NCI-H2107 treated with DMSO at 0.1 percent for 48 hours (cell line): ENCODE measurements at regions not wholly inside any gene's neighbourhood (a gene's known extent, or its start where the extent isn't known, plus 50 kb on each side); places are given as distances from the start of the nearest gene placed in this dataset.

Experiments used
- DNase-seq: peaks from one replicate; lab custom pipeline; 2025; ENCODE audit not compliant: unreplicated experiment; lab: John Stamatoyannopoulos, UW

DNA sequence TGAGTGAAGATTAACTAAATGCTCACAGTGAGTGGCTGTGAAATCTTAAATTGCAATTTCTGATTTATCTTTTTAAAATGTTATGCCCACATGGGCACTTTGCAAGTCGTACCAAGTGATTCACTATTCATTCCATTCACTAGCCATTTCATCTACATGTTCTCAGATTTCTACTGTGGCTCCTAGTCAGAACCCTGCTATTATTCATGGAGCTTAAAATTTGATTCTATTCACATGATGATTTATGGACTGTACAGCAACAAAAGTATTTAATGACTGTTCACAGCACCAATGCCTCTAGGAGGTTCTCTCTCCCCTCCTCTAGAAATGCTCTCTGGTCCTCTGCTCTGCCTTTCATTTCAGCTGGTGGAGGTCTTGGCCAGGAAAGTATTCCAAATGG is 133.5 kb upstream of the MAP3K7 start:
- peak; percentile 96 for DNase-seq

DNA sequence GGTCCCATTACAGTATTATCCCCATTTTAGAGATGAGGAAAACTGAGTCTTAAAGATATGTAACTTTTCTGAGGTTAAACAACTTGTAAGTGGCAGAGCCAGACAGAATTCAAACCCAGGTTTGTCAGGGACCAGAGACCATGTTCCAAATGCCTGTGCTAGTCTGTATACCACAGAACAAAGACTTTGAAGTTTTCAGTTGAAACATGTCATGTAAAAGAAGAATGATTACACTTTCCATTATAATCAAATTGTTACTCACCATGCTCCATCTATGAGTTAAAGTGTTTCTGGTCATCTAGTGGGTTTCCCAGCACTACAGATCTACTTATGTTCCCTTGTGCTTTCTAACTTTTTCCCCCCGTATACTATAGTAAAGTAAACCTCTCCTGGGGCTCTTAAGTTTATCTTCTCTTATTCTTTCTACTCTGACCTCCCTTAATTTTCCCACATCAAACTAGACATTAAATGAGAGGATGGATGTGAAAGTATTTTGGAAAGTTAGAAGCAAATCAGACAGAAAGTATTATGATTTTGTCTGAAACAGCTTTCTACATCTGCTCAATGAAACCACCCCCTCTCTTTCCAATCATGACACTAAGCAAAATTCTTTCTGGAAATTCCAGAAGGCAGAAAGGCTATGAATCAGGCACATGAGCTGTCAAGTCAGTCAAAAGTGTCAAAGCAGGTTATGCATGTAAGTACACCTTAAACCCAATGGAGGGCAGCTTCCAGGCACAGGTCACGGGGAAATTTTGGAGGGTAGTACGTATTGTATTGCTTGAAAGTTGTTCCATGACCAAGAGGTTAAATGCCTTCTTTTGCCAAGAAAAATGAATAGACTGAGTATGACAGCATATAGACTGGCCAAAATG is 132.7 kb upstream of the MAP3K7 start:
- DNase-seq, result no peak

DNA sequence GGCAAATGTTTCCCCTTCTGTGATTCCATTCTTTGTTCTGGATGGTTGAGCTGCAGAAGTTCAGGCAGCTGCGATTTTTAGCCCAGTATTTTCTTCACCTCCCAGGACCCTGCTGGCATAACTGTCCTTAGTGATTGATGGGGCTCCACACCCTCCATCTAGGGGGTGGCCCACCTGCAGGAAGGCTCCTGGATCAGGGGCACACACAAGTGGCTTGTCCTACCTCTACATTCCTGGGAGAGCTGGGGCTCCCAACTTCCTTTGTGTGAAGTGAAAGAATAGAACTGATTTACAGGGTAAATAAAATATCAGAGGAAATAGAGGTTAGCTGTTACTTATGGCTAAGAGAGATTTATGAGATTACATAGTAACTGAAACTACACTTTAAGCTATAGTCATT is 129.5 kb upstream of the MAP3K7 start:
- DNase-seq, result no peak

DNA sequence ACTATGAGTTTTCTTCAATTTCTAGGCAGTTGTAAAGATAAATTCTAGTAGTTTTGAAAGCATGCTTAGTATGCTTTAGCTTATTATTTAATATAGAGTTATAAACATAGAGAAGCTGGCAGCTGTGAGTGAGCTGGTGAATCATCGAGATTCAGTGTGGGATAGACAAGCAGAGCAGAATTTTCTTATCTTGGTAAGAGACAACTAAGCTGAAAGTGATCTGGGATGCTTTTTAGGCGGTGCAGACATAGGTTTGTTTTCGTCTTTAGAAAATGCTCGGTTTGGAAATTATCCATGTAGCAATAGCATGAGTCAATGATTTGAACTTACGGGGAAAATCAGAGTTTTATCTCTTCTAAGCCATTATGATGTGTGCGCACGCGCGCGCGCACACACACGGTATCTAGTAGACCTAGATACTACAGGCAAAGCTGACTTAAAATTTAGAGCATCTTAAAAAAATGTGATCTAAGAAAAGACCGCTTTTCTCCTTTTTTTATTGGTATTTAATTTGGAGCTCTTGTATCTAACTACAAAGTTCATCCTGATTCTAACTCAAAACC is 128.3 kb upstream of the MAP3K7 start:
- DNase-seq, result no peak

DNA sequence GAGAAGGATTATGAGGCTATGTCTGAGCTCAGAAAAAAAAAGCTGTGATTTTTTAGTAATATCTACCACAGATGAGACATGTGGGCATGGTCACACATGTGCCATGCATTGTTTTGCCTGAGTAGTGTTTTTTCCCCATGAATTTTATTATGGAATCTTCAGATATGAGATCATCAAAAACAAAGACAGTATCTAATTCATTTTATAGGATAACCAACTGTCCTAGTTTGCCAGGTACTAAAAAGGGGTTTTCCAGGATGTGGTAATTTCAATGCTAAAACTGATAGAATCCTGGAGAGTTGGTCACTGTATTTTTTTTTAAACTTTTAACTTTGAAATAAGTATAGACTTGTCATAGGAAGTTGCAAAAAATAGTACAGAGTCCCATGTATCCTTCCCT is 127.4 kb upstream of the MAP3K7 start:
- no peak for DNase-seq

DNA sequence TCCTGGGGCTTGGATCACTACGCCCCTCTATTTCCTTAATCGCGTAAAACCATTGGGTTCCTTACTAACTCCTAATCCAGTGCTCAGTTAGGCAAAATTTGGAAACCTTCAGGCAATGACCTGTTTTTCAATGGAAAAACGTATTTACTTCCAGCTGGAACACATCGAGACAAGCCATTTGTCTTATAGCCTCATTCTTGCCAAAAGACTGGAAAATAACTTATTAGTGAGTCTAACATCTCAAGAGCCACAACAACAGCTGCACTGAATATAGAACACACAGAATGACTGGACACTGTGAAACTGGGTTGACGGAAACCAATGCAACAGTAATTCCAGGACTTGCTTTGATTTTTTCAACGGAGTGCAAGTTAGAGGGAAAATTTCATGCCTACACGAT is 125.2 kb upstream of the MAP3K7 start:
- DNase-seq, result no peak

DNA sequence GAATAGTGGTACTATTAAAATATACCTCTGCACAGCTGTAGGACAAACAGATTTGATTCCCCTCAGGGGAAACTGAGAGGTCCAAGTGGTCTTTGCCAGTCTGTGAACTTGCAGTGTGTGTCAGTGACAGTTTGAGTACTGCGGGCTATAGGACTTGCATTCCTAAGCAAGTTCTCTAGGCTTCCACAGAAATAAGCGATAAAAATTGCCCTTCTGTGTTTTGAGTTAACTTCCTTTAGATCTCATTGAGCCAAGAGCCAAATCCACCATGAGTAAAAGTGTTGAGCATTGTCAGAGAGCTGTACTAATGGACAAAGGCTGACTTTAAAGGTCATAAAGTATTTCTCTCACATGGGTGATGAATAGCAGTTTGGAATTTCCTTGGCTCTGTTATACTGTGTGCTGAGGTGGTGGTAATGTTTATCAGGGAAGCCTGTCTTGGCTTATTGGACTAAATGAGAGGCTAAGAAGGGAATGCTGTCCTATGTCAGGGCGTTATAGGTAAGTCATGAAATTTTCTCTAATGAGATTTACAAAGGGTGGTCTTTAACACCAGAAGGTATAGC is 122.6 kb upstream of the MAP3K7 start:
- DNase-seq, result no peak

GRCh38 chr6:90708206-90708737 is 121.4 kb upstream of the MAP3K7 start:
- no peak for DNase-seq

- no peak for DNase-seq
Observed at GRCh38 chr6:90707246-90707645, 120.4 kb upstream of the MAP3K7 start.

GRCh38 chr6:90703336-90703735 is 116.5 kb upstream of the MAP3K7 start:
- no peak for DNase-seq

DNA sequence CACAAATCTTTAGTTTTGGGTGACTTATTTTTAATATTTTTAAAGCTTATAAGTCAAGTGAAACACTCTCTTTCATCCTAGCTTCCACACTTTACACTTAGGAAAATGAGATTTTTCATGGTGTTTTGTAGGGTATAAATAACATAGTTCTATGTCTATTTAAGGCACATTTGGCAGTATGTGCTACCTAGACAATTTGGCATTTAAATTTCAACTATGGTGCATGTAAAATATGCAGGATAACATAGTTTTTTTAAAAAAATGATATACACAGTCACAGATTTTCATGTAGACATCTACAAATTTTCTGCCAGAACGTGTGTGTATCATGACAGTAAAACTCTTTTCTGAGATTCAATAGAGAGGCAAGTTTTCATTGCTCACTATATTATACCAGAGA is 115.1 kb upstream of the MAP3K7 start:
- DNase-seq, result no peak

DNA sequence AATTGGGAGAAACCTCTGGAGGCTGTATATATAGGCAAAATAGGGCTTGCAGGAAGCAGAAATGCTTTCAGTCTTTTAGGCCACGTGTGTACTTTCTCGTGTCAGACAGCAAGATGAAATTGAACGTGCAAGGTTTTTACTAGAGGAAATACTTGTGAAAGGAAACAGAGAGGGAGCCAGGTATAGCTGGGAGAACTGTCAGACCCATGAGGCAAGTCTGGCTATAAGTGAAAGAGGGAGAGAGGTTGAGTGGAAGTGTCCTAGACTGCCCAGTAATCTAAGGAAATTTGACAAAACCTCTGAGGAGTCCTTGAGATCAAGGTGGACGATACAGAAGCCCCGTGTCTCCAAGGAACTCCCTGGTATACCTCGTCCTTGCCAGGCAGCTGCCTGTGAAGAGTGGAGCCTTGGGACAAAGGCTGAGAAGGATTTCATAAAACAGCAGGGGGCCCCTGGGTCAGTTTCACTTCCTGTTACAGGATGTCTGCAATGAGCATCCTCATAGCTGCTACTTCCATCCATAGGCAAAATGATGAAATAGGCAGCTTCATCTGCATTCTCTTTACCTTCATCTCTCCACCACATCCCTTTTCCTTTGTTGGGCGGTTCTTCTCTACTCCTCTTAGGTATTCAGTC is 114.4 kb upstream of the MAP3K7 start:
- no peak for DNase-seq

- DNase-seq, result no peak
Observed at GRCh38 chr6:90695316-90695715, 108.4 kb upstream of the MAP3K7 start.

DNA sequence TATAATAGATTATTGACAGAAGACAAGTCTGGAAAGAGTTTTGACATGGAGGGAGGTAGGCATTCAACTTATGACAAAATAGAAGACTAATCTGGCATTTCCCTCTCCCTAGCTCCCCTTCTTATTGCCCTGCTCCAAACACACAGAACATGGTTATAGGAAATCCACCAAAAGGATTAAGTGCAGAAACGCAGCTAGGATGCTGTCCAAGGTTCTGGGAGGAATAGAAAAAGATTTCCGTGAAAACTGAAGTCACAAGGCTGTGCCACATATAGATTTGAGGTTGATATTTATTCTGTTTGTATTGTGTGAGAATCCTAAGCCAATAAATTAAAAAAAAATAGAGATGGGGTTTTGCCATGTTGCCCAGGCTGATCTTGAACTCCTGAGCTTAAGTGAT is 107.9 kb upstream of the MAP3K7 start:
- DNase-seq, result no peak

DNA sequence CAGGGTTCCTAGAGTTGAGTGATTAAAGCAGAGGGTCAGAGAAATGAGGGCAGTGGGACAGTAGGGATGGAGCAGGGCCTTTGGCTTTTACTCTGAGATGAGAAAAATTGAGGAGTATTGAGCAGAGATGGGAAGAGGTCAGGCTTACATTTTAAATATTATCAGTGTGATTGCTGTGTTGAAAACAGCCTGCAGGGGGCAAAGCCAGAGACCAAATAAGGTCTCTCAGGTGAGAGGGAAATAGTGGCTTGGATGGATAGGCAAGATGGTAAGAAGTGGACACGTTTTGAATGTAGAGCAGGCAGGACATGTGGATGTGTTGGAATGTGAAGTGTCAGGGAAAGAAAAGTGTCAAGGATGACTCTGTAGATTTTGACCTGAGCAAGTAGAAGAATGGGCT is 105.0 kb upstream of the MAP3K7 start:
- no peak for DNase-seq

DNA sequence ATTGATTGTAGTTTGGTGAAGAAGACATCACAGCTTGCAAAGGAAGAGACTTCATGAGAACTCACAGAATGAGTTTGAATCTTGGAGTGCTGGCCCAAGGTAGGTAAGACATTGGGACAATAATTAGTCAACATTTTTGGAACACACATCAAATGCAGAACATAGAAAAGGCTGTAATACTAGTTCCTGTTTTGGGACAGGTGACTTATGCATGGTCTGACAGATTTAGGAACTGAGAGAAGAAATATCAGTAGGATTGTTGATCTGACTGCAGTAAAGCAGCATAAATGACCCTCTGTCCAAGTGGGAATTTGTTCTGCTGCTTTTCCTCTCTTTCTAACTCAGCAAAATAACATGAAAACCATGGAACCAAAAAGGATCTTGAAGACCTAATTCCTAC is 102.3 kb upstream of the MAP3K7 start:
- no peak for DNase-seq

GRCh38 chr6:90687775-90688380 is 101.0 kb upstream of the MAP3K7 start:
- DNase-seq, result no peak

DNA sequence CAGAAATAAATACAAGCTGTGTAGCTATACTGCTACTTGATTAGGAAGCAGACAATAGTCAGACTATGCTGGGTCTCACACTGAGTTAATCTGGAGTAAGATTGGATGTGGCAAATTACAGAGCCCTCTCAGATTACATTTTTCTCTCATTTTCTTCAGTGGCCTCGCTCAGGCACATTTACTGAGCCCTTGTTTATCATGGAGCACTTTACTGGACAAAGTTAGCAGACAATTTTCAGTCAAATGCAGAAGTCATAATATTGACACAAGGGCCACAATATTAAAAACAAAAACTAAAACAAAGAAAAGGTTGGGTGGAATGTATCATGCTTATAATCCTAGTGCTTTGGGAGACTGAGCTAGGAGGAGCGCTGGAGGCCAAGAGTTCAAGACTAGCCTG is 95.0 kb upstream of the MAP3K7 start:
- DNase-seq, result no peak

GRCh38 chr6:90678049-90678779 is 91.3 kb upstream of the MAP3K7 start:
- no peak for DNase-seq

DNA sequence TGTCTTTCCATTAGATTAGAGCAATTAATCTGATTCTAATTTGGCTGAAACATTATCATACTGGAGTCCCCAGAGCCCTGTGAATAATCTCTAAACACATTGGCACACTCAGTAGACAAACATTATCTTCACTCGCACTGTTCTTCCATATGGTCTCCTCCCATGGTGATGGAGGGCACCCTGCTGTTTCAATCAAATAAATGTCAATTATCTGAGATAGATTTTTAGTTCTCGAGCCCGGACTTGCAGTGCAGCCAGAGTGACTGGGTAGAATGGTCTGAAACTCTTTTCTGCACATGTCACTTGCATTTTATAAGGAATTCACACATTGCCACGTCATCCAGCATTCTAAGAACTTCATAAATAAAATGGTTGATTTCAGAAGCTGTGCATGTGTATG is 90.6 kb upstream of the MAP3K7 start:
- DNase-seq, result no peak
